GM12873 (cell line): ENCODE measurements at regions not wholly inside any gene's neighbourhood (a gene's known extent, or its start where the extent isn't known, plus 50 kb on each side); places are given as distances from the start of the nearest gene placed in this dataset.

ENCODE experiments used
- TF ChIP-seq, protein P1 (sequence below): IDR thresholded peaks from 2 replicates; pipeline ENCODE4 v1.5.1; 2012; ENCODE audit warnings: low read depth, mild to moderate bottlenecking, moderate library complexity, low read length, control low read depth; ENCODE audit not compliant: insufficient read depth; ENCODE audit errors: missing control alignments

DNA sequence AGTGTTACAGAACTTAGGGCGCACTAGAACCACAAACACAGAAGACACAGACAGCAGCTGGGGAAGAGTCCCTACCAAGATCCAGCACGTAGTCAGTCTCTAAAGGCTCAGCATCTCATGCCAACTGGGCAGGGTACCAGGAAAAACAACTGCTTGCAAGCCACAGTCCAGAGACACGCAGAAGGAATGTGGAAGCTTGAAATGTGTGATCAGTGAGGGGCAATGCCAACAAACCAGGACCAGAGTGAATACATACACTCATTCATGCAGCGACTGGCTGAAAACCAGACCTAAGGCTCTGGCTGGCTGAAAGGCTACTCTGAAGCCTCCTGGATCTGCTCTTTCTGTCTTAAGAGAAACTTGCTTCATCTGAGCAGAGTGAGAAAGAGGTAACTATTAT is 1484.8 kb downstream of the EFNB2 start:
- TF ChIP-seq, protein P1, sequence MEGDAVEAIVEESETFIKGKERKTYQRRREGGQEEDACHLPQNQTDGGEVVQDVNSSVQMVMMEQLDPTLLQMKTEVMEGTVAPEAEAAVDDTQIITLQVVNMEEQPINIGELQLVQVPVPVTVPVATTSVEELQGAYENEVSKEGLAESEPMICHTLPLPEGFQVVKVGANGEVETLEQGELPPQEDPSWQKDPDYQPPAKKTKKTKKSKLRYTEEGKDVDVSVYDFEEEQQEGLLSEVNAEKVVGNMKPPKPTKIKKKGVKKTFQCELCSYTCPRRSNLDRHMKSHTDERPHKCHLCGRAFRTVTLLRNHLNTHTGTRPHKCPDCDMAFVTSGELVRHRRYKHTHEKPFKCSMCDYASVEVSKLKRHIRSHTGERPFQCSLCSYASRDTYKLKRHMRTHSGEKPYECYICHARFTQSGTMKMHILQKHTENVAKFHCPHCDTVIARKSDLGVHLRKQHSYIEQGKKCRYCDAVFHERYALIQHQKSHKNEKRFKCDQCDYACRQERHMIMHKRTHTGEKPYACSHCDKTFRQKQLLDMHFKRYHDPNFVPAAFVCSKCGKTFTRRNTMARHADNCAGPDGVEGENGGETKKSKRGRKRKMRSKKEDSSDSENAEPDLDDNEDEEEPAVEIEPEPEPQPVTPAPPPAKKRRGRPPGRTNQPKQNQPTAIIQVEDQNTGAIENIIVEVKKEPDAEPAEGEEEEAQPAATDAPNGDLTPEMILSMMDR: no peak

DNA sequence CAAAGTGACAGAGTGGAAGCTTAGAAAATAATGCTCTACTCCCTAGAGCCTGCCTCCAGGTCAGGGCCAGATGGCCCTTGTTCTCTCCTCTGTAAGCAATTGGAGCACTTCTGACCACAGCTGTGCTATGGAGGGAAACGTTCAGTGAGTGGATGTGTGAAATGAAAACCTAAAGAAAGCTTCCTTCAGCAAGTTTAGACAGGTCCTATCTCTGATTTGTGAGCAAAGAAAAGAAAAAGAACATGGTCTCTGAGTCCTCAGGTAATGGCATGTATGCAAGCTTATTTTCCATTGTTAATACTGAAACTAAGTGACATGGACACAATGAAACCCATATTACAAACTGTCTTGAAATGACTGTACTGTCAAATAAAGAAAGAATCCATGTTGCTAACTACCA is 1486.8 kb downstream of the EFNB2 start:
- TF ChIP-seq, protein P1: no peak

DNA sequence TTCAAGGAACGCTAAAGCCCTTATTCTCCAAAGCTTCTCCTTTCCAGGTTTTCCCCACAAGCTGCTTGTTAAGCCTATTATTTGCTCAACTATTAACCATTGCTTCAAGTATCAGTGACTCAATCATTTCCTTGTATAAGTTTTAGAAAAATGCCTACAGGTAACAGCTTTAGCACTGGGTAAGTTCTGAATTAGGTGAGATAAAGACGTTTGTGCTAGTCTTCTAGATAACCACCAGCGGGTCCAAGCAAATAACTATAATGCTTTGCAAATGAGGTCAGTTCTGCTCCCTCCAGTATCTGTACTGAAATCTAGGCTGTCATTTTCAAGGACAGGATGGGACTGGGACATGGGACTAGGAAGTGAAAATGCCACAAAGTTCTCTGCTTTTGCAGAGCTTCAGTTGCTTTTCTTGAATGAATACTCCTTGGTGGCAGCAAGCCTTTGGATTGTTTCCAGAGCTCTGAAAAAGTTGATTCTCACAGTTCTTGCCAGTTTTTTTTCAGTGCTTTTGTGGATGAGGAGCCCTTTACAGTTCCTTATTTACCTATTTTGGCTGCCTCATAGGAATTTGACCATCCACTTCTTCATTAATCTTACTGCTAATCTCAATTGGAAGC is 1487.7 kb downstream of the EFNB2 start:
- TF ChIP-seq, protein P1: no peak

DNA sequence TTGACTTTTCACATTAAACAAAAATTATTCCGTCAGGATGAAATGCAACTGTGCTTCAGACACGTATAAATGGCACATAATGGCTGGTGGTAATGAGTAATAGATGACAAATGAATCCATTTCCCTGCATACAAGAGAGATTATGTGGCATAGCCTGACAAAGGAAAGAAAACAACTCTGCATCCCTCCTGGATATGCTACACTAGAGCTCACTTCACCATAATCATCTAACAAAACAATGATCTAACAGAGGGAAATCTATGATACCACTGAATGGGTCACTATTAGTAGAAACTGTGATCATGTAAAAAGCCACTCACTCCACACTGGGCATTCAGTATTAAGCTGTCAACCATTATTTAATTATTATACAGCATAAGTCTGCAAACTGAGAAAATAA is 1498.4 kb downstream of the EFNB2 start:
- TF ChIP-seq, protein P1: no peak

DNA sequence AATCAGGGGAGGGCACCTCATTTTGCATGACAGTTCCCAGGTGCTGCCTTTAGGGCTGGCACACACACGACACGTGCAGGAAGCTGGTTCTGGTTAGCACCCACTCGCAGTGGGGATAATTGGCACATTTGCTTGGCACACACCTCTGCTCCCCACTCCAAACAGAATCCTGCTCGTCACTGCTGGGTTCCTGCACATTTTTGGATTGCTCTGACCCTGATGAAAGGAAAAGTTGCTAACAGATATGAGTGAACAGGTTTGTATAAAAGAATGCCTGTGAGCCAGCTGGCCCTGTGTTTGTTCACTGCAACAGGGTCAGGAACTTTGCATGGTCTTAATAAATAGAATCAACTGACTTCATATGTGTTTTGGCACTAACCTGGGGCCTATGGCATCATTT is 1500.4 kb downstream of the EFNB2 start:
- TF ChIP-seq, protein P1: no peak

DNA sequence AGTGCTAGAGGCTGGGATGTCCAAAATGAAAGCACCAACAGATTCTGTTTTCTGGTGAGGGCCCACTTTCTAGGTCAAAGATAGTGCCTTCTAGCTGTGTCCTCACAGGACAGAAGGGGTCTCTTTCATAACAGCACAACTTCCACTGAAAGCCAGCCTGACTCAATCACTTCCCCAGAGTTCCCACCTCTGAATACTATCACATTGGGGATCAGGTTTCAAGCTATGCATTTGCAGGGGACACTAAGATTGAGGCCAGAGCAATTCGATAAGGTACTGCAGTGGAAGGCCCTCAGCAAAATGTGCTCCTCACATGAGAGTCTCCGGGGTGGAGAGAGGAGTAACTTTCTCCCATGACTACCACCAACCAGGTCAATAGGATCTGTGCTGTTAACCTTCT is 1501.5 kb downstream of the EFNB2 start:
- TF ChIP-seq, protein P1: no peak

DNA sequence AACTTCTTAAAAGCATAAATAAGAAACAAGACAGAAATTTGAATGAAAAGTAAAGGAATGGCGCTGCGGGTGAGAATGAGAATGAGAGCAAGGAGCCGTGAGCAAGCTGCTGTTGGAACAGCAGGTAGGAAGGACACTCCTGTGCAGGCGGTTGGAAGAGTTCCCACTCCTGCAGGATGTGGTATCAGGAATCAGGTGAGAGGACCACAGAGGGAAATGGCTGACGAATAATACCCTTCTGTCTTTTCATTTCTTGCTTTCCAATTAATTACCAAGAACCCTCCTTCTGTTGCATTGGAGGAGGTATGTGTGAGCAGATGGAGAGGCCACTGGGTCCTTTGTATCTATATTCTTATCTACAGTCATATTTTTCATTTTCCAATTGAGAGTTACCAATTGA is 1504.2 kb downstream of the EFNB2 start:
- TF ChIP-seq, protein P1: no peak

DNA sequence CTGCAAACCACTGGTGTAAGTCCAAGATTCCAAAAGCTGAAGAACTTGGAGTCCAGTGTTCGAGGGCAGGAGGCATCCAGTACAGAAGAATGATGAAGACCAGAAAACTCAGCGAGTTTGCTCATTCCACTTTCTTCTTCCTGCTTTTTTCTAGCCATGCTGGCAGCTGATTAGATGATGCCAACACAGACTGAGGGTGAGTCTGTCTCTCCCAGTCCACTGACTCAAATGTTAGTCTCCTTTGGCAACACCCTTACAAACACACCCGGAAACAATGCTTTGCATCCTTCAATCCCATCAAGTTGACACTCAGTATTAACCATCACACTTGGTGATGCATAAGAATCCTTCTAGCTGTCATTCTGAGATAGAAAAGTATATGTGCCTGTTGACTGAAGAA is 1504.6 kb downstream of the EFNB2 start:
- TF ChIP-seq, protein P1: no peak
